Left hindlimb (tissue), 1 donor: ENCODE measurements at regions not wholly inside any gene's neighbourhood (a gene's known extent, or its start where the extent isn't known, plus 50 kb on each side); places are given as distances from the start of the nearest gene placed in this dataset.
A peak's percentile ranks its signal among the peaks of the same experiment; 100 is the strongest.

Experiments used
- DNase-seq: peaks from one replicate; pipeline ENCODE4 v3.0.0-alpha.2; 2018

- DNase-seq = no peak
Measured at GRCh38 chr12:14156606-14157005, 175.2 kb upstream of the GRIN2B start.

- DNase-seq = no peak
Measured at GRCh38 chr12:14157088-14157747, 175.8 kb upstream of the GRIN2B start.

GRCh38 chr12:14164266-14164665, 182.9 kb upstream of the GRIN2B start:
- no peak for DNase-seq

GRCh38 chr12:14167005-14167628, 185.7 kb upstream of the GRIN2B start:
- DNase-seq = peak; percentile 42

- no peak for DNase-seq
Measured at GRCh38 chr12:14169281-14169680, 187.9 kb upstream of the GRIN2B start.

- DNase-seq = no peak
Measured at GRCh38 chr12:14171106-14171505, 189.7 kb upstream of the GRIN2B start.

GRCh38 chr12:14175206-14175605, 190.3 kb upstream of the ATF7IP start:
- no peak for DNase-seq

- no peak for DNase-seq
Measured at GRCh38 chr12:14185427-14186192, 179.9 kb upstream of the ATF7IP start.

GRCh38 chr12:14186193-14186502, 179.3 kb upstream of the ATF7IP start:
- no peak for DNase-seq

- DNase-seq = no peak
Measured at GRCh38 chr12:14187002-14187401, 178.5 kb upstream of the ATF7IP start.

- DNase-seq = no peak
Measured at GRCh38 chr12:14187966-14188365, 177.5 kb upstream of the ATF7IP start.

GRCh38 chr12:14188744-14189143, 176.7 kb upstream of the ATF7IP start:
- no peak for DNase-seq

GRCh38 chr12:14190694-14191093, 174.8 kb upstream of the ATF7IP start:
- DNase-seq = no peak

GRCh38 chr12:14191612-14192011, 173.9 kb upstream of the ATF7IP start:
- DNase-seq = no peak

- peak; percentile 62 for DNase-seq
Measured at GRCh38 chr12:14193639-14194038, 171.8 kb upstream of the ATF7IP start.

- DNase-seq = no peak
Measured at GRCh38 chr12:14194572-14194971, 170.9 kb upstream of the ATF7IP start.

GRCh38 chr12:14199455-14200198, 165.9 kb upstream of the ATF7IP start:
- no peak for DNase-seq

- no peak for DNase-seq
Measured at GRCh38 chr12:14200598-14200997, 164.9 kb upstream of the ATF7IP start.

GRCh38 chr12:14201291-14201690, 164.2 kb upstream of the ATF7IP start:
- no peak for DNase-seq

GRCh38 chr12:14207905-14208551, 157.5 kb upstream of the ATF7IP start:
- DNase-seq = no peak

- no peak for DNase-seq
Measured at GRCh38 chr12:14211947-14212387, 153.5 kb upstream of the ATF7IP start.

GRCh38 chr12:14213542-14213941, 151.9 kb upstream of the ATF7IP start:
- no peak for DNase-seq

GRCh38 chr12:14214495-14214894, 151.0 kb upstream of the ATF7IP start:
- DNase-seq = no peak
